Naive thymus-derived CD4-positive, alpha-beta T cell (primary cell): ENCODE measurements at regions not wholly inside any gene's neighbourhood (a gene's known extent, or its start where the extent isn't known, plus 50 kb on each side); places are given as distances from the start of the nearest gene placed in this dataset.

Source experiments
- ATAC-seq: fragments of 150-1000 bp; cut with Tn5 transposase; 2 replicates; pipeline ENCODE4 v1.10.0; 2021; ENCODE audit warnings: mild to moderate bottlenecking, moderate library complexity
- CTCF ChIA-PET: fragments of 350-600 bp; sonication (Branson Sonifier 250); formaldehyde crosslinking; loops from one replicate; lab custom pipeline; 2021; ENCODE audit warnings: antibody characterized with exemption; lab: Charles Lee
- POLR2A ChIA-PET: fragments of 350-600 bp; sonication (Branson Sonifier 250); formaldehyde crosslinking; loops from one replicate; lab custom pipeline; 2021; ENCODE audit warnings: antibody characterized with exemption, inconsistent platforms; lab: Charles Lee
- DNase-seq, 9 donors: peaks; one replicate each; pipeline versions ENCODE4 v3.0.0 to v3.0.0-alpha.2; 2020 to 2022; ENCODE audit warnings: mixed read lengths in 1 of 9
- H3K27ac ChIP-seq: one replicate; pipeline ENCODE4 v1.7.0; 2013; ENCODE audit warnings: mild to moderate bottlenecking, low read depth, low read length, moderate library complexity
- H3K27me3 ChIP-seq, 2 donors: one replicate each; pipeline ENCODE4 v1.7.0; 2013; ENCODE audit warnings: low read length in 2 of 2, mild to moderate bottlenecking in 2 of 2, moderate library complexity in 2 of 2; ENCODE audit not compliant: control insufficient read depth in 2 of 2, insufficient read depth in 2 of 2
- H3K36me3 ChIP-seq, 3 experiments: 1 replicate in 2 of 3; 2 replicates in 1 of 3; pipeline ENCODE4 v1.7.0; 2013; ENCODE audit warnings: low read length in 3 of 3, mild to moderate bottlenecking in 3 of 3, moderate library complexity in 1 of 3; ENCODE audit not compliant: insufficient read depth in 3 of 3, control insufficient read depth in 2 of 3
- H3K4me1 ChIP-seq, 2 donors: one replicate each; pipeline ENCODE4 v1.7.0; 2013; ENCODE audit warnings: low read length in 2 of 2, mild to moderate bottlenecking in 2 of 2, moderate library complexity in 1 of 2; ENCODE audit not compliant: control insufficient read depth in 2 of 2, insufficient read depth in 2 of 2
- H3K4me3 ChIP-seq: 2 replicates; pipeline ENCODE4 v1.7.0; 2013; ENCODE audit warnings: mild to moderate bottlenecking, low read length
- H3K9me3 ChIP-seq, 3 experiments: 1 replicate in 2 of 3; 2 replicates in 1 of 3; pipeline ENCODE4 v1.7.0; 2013; ENCODE audit warnings: low read length in 3 of 3; ENCODE audit not compliant: control insufficient read depth in 2 of 3
- H3K27ac Mint-ChIP-seq, 9 donors: one replicate each; pipeline ENCODE4 v1.8.0; 2020 to 2022; ENCODE audit warnings: mixed read lengths in 9 of 9, mild to moderate bottlenecking in 8 of 9, moderate library complexity in 5 of 9, inconsistent platforms in 2 of 9
- H3K27me3 Mint-ChIP-seq, 5 donors: one replicate each; pipeline ENCODE4 v1.8.0; 2021 to 2022; ENCODE audit warnings: mixed read lengths in 5 of 5, mild to moderate bottlenecking in 1 of 5
- H3K36me3 Mint-ChIP-seq, 5 donors: one replicate each; pipeline ENCODE4 v1.8.0; 2020 to 2022; ENCODE audit warnings: mixed read lengths in 5 of 5, mild to moderate bottlenecking in 3 of 5, inconsistent platforms in 1 of 5
- H3K4me1 Mint-ChIP-seq, 7 donors: one replicate each; pipeline ENCODE4 v1.8.0; 2020 to 2022; ENCODE audit warnings: mixed read lengths in 7 of 7, mild to moderate bottlenecking in 3 of 7, inconsistent platforms in 1 of 7
- H3K4me3 Mint-ChIP-seq, 10 donors: one replicate each; pipeline ENCODE4 v1.8.0; 2020 to 2022; ENCODE audit warnings: mild to moderate bottlenecking in 10 of 10, mixed read lengths in 10 of 10, moderate library complexity in 6 of 10, inconsistent platforms in 2 of 10
- H3K9me3 Mint-ChIP-seq, 11 donors: one replicate each; pipeline ENCODE4 v1.8.0; 2020 to 2022; ENCODE audit warnings: mixed read lengths in 11 of 11, mild to moderate bottlenecking in 4 of 11, inconsistent platforms in 1 of 11, moderate library complexity in 1 of 11
- intact Hi-C, 2 donors: fragments of 100-400 bp; cut with micrococcal nuclease; formaldehyde crosslinking; loops; one replicate each; pipeline ENCODE4 v1.15.1; 2023

DNA sequence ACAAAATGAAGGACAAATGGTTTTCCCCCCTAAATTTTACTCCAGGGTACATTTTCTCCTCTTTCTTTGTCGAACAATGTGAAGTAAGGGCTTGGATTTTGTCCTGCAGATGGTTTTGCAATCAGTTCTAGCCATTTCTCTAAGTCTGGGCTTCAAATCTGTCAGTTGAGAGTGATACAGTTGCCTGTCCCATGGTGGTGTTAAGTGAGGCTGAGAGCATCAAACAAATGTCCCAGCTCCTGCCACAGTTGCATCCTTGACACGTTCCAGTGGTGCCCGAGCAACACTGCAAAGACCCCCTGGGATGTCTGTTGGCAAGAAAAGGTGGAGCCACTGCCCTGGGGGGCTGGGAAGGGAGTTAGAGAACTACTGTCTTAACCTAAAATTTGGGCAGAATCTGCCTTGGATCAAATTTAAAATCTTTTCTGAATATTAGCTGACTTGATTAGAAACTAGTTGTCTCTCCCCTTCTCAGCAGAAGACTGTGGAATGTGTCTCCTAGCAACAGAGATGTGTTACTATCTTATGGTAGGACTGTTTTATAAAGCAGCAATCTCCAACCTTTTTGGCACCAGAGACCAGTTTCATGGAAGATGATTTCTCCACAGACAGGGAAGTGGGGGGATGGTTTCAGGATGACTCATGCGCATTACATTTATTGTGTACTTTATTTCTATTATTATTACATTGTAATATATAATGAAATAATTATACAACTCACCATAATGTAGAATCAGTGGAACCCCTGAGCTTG is 102.0 kb upstream of the STEAP1B start:
- Histone ChIP-seq H3K4me1 (no peaks in the 10 kb centered on the region), H3K36me3 (no peaks in the 10 kb centered on the region), H3K27ac (no peak overlapping the region), H3K9me3 (no peaks in the 10 kb centered on the region), H3K27me3 (no peaks in the 10 kb centered on the region), H3K4me3 (no peak overlapping the region)
- ATAC-seq (no peak), DNase-seq (no peak)
- CTCF ChIA-PET, result no interaction called here
- H3K9me3 Mint-ChIP-seq, result peaks cover 0 to 2% (median 0%) of the 10 kb centered on the region in 11 donors
- H3K4me1 Mint-ChIP-seq, result peaks cover 0 to 4% (median 0%) of the 10 kb centered on the region in 7 donors
- POLR2A ChIA-PET, result no interaction called here
- no peaks in the 10 kb centered on the region for H3K36me3 Mint-ChIP-seq
- H3K4me3 Mint-ChIP-seq, result no peak overlapping the region
- peaks cover 5 to 64% (median 11%) of the 10 kb centered on the region in 5 donors for H3K27me3 Mint-ChIP-seq
- intact Hi-C loops, result no loop called here
- H3K27ac Mint-ChIP-seq, result no peak overlapping the region

DNA sequence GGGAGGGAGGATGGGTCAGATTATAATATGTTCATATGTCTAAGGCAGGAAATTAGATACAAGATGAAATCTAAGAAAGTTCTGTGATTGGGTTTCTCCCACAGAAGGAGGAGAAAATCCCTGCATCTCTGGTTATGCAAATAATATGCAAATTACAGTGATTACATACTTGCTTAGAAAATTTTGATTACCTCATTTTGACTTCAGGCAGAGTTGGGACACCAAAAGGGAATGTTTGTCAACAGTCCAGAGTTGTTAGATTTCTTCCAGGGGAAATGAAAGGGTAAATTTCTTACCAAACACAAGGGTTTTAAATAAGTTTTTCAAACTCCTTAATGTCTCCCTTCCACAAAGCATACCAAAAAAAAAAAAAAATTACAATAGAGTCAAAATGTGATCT is 101.4 kb upstream of the STEAP1B start:
- CTCF ChIA-PET, result no interaction called here
- POLR2A ChIA-PET, result no interaction called here
- intact Hi-C loops, result no loop called here
- no peaks in the 10 kb centered on the region for H3K4me1 ChIP-seq
- Mint-ChIP-seq H3K27ac (no peak overlapping the region), H3K9me3 (peaks cover 0 to 2% (median 0%) of the 10 kb centered on the region in 11 donors), H3K4me1 (peaks cover 0 to 4% (median 0%) of the 10 kb centered on the region in 7 donors), H3K36me3 (no peaks in the 10 kb centered on the region), H3K27me3 (peaks cover 5 to 62% (median 11%) of the 10 kb centered on the region in 5 donors), H3K4me3 (no peak overlapping the region)
- H3K4me3 ChIP-seq, result no peak overlapping the region
- H3K9me3 ChIP-seq, result no peaks in the 10 kb centered on the region
- H3K27me3 ChIP-seq, result no peaks in the 10 kb centered on the region
- DNase-seq, result no peak
- no peak for ATAC-seq
- no peaks in the 10 kb centered on the region for H3K36me3 ChIP-seq
- no peak overlapping the region for H3K27ac ChIP-seq

DNA sequence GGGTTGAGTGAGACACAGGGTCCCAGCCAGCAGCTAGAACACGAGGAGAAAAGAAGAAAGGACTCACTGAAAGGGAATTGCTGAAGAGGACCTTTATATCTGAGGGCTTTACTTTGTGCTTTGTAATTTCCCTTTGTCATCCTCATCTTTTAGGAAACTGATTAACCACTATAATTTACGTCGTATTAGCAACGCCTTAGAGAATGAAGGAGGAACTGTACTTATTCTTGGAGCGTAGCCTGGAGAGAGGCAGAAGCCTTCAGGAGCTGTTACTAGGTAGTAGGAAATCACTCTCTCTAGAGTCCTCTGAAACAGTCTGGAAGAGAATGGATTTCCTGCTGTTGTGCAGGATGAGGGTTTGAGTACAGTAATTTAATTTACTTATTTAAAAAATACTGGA is 101.0 kb upstream of the STEAP1B start:
- Mint-ChIP-seq H3K27me3 (peaks cover 5 to 63% (median 11%) of the 10 kb centered on the region in 5 donors), H3K9me3 (peaks cover 0 to 2% (median 0%) of the 10 kb centered on the region in 11 donors), H3K4me3 (no peak overlapping the region), H3K4me1 (peaks cover 0 to 4% (median 0%) of the 10 kb centered on the region in 7 donors), H3K36me3 (no peaks in the 10 kb centered on the region), H3K27ac (no peak overlapping the region)
- no peak overlapping the region for H3K4me3 ChIP-seq
- no peaks in the 10 kb centered on the region for H3K4me1 ChIP-seq
- DNase-seq (no peak), ATAC-seq (no peak)
- ChIA-PET CTCF (no interaction called here), POLR2A (no interaction called here)
- H3K27ac ChIP-seq, result no peak overlapping the region
- H3K36me3 ChIP-seq, result no peaks in the 10 kb centered on the region
- no peaks in the 10 kb centered on the region for H3K9me3 ChIP-seq
- H3K27me3 ChIP-seq, result no peaks in the 10 kb centered on the region
- intact Hi-C loops, result no loop called here

DNA sequence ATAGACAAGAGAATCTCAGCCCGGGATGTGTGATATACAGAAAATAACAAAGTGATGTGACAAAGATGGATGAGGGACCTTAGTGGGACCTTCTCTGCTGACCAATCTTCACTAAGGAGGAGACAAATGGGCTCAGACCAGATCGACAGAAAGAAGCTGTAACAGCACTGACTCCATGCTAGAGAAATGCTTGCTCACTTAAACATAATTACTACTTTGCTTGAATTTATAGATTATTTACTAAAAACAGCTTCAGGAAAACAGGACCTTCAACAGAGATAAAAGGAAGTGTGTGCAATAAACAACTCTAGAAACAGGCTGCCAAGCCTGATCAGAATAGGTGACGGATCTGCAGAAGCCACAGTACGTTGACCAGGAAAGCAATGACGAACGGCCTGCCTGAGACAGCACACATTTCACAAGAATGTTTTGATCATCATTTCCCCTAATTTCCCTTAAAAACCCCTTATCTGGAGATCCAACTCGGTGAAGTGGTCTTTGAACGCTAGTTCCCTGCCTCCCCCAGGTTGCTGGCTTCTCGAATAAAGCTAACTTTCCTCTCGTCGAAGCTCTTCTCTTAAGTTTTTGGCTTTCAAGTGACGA is 98.4 kb upstream of the STEAP1B start:
- intact Hi-C loops, result no loop called here
- Histone ChIP-seq H3K36me3 (no peaks in the 10 kb centered on the region), H3K27me3 (no peaks in the 10 kb centered on the region), H3K4me1 (no peaks in the 10 kb centered on the region), H3K27ac (no peak overlapping the region), H3K4me3 (no peak overlapping the region), H3K9me3 (no peaks in the 10 kb centered on the region)
- DNase-seq (no peak), ATAC-seq (no peak)
- Mint-ChIP-seq H3K36me3 (no peaks in the 10 kb centered on the region), H3K9me3 (peaks cover 0 to 2% (median 0%) of the 10 kb centered on the region in 11 donors), H3K4me1 (peaks cover 0 to 3% (median 0%) of the 10 kb centered on the region in 7 donors), H3K4me3 (no peak overlapping the region), H3K27me3 (peaks cover 5 to 54% (median 22%) of the 10 kb centered on the region in 5 donors), H3K27ac (no peak overlapping the region)
- POLR2A ChIA-PET, result no interaction called here
- CTCF ChIA-PET, result no interaction called here

DNA sequence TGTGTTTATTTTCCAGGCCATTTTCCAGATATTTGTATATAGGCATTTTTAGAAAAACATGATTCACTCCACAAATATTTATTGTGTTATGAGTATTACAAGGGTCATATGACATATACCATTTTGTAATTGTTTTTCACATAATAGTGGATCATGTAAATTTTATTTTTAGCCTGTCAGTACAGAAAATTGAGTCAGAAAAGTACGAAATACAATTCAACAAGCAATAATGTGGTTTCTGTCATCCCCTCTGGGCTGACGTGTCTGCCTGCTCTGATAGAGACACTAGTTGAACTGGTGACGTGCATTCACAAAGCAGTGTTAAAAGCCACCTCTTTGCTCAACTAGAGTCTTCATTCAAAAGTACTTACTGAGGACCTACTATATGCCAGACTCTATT is 97.9 kb upstream of the STEAP1B start:
- H3K4me3 Mint-ChIP-seq, result no peak overlapping the region
- peaks cover 0 to 2% (median 0%) of the 10 kb centered on the region in 11 donors for H3K9me3 Mint-ChIP-seq
- H3K4me1 Mint-ChIP-seq, result peaks cover 0 to 3% (median 0%) of the 10 kb centered on the region in 7 donors
- Histone ChIP-seq H3K36me3 (no peaks in the 10 kb centered on the region), H3K4me3 (no peak overlapping the region), H3K9me3 (no peaks in the 10 kb centered on the region), H3K27ac (no peak overlapping the region), H3K27me3 (no peaks in the 10 kb centered on the region), H3K4me1 (no peaks in the 10 kb centered on the region)
- CTCF ChIA-PET, result interaction anchor here (1.0 kb wide), 1 partner anchor 130 kb away, joined by 3 read pairs; no protein-coding TSS in a partner anchor
- intact Hi-C loops, result no loop called here
- H3K36me3 Mint-ChIP-seq, result no peaks in the 10 kb centered on the region
- peaks cover 5 to 49% (median 25%) of the 10 kb centered on the region in 5 donors for H3K27me3 Mint-ChIP-seq
- POLR2A ChIA-PET, result no interaction called here
- no peak overlapping the region for H3K27ac Mint-ChIP-seq
- no peak for DNase-seq
- ATAC-seq, result no peak

DNA sequence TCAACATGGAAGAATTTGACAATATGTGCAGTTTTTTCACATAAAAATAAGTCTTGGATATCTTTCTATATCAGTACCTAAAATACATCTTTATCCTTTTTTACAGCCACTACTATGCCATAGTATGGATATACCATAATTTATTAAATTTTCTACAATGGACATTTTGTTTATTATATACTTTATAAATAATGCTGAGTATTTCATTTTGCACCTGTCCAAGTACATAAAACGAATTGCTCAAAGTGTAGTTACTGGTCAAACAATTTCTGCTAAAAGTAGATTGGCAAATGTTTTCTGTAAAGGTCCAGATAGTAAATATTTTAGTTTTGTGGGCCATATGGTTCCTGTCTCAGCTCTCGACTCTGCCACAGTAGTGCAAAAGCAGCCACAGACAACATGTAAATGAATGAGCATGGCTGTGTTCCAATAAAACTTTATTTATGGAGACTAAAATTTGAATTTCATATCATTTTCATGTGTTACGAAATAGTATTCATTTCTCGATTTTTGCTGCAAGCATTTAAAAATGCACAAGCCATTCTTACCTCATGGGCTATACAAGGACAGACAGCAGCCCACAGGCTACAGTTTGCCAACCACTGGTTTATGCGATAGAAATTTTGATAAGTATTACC is 96.9 kb upstream of the STEAP1B start:
- H3K27me3 Mint-ChIP-seq, result peaks cover 10 to 49% (median 32%) of the 10 kb centered on the region in 5 donors
- H3K9me3 ChIP-seq, result no peaks in the 10 kb centered on the region
- H3K36me3 ChIP-seq, result no peaks in the 10 kb centered on the region
- ChIA-PET POLR2A (no interaction called here), CTCF (interaction anchor here (0.6 to 1.0 kb wide), 2 partner anchors 131 to 677 kb away, joined by 3 read pairs; no protein-coding TSS in a partner anchor)
- H3K36me3 Mint-ChIP-seq, result peaks cover 0 to 4% (median 0%) of the 10 kb centered on the region in 5 donors
- no peaks in the 10 kb centered on the region for H3K27me3 ChIP-seq
- no peaks in the 10 kb centered on the region for H3K4me1 ChIP-seq
- peaks cover 0 to 4% (median 0%) of the 10 kb centered on the region in 11 donors for H3K9me3 Mint-ChIP-seq
- no peak for DNase-seq
- H3K27ac ChIP-seq, result no peak overlapping the region
- peaks cover 0 to 4% (median 0%) of the 10 kb centered on the region in 7 donors for H3K4me1 Mint-ChIP-seq
- intact Hi-C loops, result no loop called here
- no peak for ATAC-seq
- no peak overlapping the region for H3K4me3 Mint-ChIP-seq
- H3K4me3 ChIP-seq, result no peak overlapping the region
- no peak overlapping the region for H3K27ac Mint-ChIP-seq
